Activated CD4-positive, alpha-beta T cell treated with anti-CD3 and anti-CD28 coated beads, Interleukin-10, Interleukin-2, amounts not matched to agents 100 ng/mL and 50 ng/mL, durations not matched to agents 16 hours and 8 hours (primary cell): ENCODE measurements at regions not wholly inside any gene's neighbourhood (a gene's known extent, or its start where the extent isn't known, plus 50 kb on each side); places are given as distances from the start of the nearest gene placed in this dataset.

Source experiments
- DNase-seq: peaks from one replicate; pipeline ENCODE4 v3.0.0-alpha.2; 2020

DNA sequence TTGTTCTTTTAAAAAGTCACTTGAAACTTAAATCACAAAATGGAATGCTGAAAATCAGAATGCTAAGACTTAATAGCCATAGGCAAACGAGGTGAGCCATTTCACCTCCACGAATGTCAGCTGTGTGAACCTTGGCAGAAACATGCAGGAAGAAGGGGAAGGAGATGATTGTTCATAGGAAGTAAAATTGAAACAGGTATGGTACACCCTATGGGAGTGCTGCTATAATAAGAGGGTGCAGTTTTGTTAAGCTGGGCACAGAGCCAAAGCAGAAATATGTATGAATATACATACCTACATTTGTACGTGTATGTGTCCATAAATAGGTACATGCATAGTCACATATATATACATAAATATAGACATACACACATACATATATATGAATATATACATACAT lies 51.0 kb upstream of the SPINK5 start:
- no peak for DNase-seq

DNA sequence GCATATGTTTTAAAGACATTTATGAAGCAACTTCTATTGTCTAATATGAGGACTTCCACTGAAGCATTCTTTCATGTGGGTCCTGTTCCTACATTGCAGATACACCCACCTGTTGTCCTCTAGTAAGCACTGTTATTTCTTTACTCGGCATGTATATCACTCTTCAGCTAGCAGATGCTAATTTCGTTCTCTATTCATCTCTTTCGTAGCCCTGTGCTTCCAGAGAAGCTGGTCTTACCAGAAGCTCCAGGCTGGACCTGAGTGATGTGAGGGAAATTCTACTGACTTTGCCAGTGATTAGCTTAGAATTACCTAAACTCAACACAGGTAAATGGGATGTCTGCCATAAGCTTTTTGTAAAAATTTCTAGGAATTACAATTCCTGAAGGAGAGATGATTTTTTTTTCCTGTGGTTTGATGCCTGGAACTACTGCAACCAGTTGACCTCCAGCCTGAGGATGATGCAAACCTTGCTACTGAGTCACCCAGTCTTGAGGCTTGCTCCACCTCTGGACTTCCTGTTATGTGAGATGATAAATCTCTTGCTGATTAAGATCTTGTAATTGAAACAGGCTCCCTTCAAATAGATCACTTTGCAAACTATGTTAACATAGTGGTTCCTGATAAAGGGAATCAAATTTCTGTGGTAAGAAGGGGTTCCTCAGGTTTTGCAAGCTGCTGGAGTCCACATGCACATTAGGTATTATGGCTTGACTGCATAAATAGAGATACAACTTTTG lies 52.2 kb upstream of the SPINK5 start:
- DNase-seq: peak; percentile 1

DNA sequence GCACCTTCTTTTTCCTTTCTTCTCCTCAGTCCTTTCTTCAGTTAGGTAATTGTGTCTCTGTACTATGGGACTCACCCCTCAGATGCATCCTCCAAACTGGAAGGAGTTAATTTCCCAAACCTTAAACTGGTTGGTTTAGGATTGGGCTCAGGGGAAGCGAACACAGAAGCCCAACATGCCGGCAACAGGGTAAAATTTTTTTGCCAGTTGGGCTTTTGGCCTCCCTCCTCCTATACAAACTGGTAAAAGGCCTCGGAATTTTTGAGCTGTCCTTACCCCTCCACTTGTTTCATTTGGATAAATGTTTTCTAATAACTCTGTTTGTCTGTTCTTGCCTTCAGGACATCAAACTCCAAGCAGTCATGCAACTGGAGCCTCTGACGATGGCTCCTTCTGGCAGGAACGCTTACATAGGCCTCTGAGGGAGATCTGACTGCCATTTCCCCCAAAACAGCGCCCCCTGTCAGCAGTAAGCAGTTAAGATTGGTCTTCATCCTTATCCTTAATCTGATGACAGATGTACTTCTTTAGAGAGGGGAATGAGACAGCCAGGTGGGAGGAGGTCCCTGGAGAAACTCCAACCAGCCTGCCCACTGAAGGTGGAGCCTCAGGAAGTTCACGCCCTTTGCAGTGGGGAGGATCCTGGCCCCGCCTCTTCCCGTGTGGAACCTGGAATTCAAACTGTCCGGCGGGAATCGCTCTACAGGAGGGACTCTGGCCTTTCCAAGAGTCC lies 57.8 kb upstream of the SPINK5 start:
- no peak for DNase-seq

DNA sequence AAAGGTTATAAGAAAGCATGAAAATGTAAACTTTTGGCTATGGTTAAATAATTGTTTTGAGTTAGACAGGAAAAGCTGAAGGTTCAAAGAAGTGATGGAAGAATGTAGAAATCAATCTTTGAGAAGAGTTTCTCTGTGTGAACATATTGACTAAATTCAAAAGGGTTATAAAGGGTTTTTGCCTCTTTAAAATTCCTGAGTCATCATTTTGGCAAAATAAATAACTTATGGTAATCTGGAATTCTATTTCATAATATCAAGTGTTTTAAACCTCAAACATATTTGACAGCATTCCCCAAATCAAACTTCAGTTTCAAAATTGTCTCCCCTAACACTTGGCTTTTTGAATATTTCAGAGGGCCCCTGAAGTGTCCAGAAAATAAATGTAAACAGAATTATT lies 60.6 kb upstream of the SPINK5 start:
- DNase-seq: no peak

DNA sequence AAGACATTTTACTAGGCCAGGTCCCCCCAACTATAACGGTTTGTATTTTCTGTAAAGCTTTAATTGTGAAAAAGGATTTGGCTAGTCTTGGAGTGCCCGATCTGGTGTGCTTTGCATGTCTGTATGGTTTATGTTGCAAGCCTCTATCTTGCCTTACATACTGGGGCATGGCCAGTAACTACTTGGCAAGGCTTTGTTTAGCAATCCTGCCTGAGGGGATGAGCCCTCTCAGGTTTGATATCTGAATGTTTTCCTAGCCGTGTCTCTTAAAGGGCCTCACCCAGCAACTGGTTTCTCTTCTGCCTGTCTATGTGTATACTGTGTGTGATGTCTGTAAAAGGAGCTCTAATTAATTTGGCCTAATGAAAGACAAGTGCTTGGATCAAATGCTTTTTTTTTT lies 61.3 kb upstream of the SPINK5 start:
- DNase-seq: no peak

- no peak for DNase-seq
Measured at GRCh38 chr5:148000036-148000435, 63.7 kb upstream of the SPINK5 start.

DNA sequence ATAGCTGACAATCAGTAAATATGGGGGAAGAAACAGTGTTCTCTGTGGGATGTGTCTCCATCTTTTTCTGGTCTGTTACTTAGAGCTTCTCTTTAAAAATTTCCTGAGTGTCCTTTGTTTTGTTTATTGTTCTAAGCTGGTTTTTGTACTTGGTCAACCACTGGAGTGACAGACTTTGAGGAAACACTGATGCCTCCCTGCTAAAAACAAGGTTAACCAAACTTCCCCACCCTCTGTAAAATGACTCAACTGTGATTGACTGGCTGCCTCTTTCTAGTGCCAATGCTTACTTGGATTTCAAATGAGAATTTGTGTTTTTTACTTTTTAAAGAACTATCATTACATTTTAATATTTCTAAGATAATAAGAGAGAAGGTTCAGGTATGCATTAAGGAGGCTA lies 65.1 kb upstream of the SPINK5 start:
- no peak for DNase-seq

- DNase-seq: no peak
Measured at GRCh38 chr5:147997486-147997885, 66.3 kb upstream of the SPINK5 start.

GRCh38 chr5:147996379-147996778 lies 67.4 kb upstream of the SPINK5 start:
- no peak for DNase-seq

- DNase-seq: no peak
Measured at GRCh38 chr5:147995846-147996245, 67.9 kb upstream of the SPINK5 start.

DNA sequence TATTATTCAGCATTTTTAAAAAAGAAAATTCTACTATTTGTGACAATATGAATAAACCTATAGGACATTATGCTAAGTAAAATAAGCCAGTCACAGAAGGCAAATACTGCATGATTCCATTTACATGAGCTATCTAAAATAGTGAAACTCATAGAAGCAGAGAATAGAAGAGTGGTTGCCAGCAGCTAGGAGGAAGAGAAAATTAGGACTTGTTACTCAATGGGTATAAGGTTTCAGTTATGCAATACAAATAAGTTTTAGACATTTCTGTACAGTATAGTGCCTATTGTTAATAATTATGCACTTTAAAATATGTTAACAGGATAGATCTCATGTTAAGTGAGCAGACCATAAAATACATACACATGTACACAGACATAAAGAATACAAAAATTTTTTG lies 73.8 kb upstream of the SPINK5 start:
- no peak for DNase-seq

DNA sequence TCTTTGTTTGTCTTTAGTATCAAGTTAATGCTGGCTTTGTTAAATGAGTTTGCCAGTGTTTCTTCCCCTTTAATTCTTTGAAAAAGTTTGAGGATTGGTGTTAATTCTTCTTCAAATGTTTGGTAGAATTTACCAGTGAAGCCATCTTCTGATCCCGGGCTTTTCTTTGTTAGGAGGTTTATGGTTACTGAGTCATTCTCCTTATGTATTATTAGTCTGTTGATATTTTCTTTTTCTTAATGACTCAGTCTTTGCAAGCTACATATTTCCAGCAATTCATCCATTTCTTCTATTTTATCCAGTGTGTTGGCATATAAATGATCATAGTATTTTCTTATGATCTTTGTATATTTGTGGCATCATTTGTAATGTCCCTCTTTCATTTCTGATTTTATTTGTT lies 74.5 kb upstream of the SPINK5 start:
- DNase-seq: no peak

DNA sequence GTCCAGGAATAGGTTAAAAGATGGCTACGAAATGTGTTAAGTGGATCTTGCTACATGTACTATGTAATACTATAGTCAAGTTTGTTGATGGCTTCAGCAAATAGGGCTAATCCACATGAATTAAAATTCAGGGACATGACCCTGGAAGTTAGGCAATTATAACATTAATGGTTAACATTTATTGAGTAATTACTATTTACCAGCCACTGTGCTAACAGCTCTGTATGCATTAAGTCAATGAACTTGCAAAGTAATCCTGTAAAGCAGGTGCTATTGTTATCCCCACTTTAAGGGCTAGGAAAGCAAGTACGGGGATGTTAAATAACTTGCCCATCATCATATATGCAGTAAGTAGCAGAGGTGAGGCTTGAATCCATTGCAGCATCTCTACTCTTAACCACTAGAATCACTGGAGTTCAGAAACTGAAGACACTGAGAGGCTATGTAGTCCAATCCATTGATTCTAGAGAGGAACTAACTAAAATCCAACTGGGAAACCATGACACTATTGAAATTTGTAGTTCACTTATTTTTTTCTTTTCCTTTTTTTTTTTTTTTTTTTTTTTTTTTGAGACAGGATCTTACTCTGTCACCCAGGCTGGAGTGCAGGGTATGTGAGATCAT lies 77.5 kb upstream of the SPINK5 start:
- no peak for DNase-seq

- DNase-seq: no peak
Measured at GRCh38 chr5:147985608-147986007, 78.2 kb upstream of the SPINK5 start.

DNA sequence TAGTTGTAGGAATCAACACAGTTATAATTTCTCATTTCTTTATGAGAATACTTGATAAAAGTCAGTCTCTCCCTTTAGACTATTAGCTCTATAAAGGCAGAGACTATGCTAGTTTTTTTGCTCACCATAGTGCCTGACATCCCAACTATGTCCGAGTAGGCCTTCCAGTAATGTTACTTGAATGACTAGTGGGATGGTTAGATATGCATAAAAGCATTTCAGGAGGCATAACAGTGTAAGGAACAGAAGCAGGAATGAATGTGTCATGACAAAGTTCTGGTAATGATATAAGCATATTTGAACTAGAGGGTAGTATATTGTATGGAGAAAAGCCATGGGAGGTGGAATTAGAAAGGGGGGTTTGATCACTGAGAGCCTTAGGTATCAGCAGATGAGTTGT lies 77.4 kb upstream of the C5orf46 start:
- no peak for DNase-seq

DNA sequence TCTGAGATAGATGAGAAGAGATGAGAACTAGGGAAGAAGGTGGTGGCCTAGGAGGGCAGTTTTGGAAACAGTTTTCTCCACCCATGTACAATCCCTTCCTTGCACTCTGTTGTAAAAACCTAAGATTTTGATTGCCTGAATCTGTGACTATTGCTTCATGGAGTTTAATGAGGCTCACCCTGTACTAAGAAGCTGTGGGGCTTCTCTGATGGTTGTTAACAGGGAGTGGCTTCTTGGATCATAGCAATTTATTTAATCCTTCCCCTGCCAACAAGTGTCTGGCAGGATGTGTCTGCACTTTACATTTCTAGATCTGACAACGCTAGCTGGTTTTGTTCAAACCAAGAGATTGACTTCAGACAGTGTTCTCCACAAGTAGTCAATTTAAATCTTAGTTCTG lies 74.7 kb upstream of the C5orf46 start:
- DNase-seq: no peak

DNA sequence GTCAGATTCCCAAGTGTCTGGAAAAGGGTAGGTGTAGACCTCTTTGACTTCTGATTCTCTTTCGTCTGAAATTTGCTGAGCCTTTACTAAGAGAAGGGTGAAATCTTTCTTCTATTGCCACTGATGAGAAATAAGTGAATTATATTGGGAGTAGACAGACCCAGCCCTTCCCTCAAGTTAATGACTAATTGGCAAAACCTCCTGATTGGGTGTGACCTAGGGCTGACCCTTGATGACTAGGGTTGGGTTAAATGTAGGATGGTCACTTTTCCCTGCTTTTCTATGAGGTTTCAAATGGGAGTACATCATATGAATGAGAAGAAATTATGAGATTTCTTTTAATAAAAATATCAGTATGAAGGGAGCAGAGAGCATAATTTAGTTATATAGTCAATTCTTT lies 73.4 kb upstream of the C5orf46 start:
- no peak for DNase-seq

DNA sequence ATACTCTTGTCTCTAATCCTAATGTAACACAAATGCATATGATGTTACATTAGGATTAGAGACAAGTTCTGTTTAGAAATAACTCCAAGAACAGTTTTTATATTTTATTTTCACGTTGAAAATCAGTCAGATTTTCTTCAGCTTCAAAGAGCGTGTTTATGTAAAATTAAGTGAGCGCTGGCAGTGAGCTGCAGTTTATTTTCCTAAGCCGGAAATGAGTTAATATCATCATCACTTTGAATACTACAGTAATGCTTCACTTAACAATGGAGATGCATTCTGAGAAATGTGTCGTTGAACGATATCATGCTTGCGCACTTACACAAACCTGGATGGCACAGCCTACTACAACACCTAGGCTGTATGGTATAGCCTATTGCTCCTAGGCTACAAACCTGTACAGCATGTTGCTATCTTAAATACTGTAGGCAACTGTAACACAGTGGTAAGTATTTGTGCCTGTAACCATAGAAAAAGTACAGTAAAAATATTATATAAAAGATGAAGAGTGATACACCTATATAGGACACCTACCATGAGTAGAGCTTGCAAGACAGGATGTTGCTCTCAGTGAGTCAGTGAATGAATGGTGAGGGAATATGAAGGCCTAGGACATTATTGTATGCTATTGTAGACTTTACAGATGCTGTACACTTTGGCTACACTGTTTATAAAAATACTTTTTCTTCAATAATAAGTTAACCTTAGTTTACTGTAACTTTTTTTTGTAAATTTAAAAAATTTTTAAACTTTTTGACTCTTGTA lies 65.9 kb upstream of the C5orf46 start:
- DNase-seq: no peak

DNA sequence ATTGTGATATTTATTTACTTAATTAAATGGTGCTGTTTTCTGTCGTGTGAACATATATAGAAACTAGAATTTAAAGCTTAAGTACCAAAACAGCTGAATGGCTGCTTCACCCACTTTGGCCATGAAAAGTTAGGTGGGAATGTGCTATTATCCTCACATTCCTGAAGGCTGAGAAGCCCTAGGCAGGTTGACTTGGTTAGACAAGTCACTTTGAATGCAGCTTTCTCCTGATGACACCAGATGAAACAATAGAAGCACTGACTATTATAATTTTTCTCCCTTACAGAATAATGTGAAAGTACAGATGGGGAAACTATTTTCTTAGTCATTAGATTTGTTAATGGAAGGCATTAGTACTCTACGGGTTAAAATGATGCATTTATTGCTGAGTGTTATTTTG lies 65.1 kb upstream of the C5orf46 start:
- DNase-seq: no peak

- no peak for DNase-seq
Measured at GRCh38 chr5:147968855-147969254, 62.5 kb upstream of the C5orf46 start.

GRCh38 chr5:147966829-147967228 lies 60.5 kb upstream of the C5orf46 start:
- no peak for DNase-seq

- DNase-seq: no peak
Measured at GRCh38 chr5:147966326-147966725, 60.0 kb upstream of the C5orf46 start.

DNA sequence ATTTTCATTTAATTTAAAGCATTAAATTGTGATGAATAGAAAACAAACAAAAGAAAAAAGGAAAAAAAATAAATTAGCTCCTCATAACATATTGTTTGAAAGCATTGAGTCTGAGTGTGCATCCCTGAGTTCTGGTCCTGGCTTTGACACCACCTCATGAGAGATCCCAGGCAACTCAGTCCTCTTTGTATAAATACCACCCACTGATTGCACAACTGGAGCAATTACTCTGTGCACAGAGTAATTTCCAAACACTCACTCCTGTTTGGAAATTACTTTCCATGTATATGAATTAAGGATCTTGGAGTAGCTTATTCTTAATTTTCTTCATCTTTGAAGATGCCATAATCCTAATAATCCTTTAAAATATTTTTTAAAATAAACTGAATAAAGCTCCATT lies 59.4 kb upstream of the C5orf46 start:
- no peak for DNase-seq
